CD14-positive monocyte (primary cell): ENCODE measurements at regions not wholly inside any gene's neighbourhood (a gene's known extent, or its start where the extent isn't known, plus 50 kb on each side); places are given as distances from the start of the nearest gene placed in this dataset.
"Not testable (repeated sequence)": the region's sequence is repeated elsewhere in the genome, so short reads cannot be mapped to it uniquely, and the experiment has no call there.

Experiments
- DNase-seq, 3 donors: peaks; one replicate each; pipeline ENCODE4 v3.0.0-alpha.2; 2011 to 2022
- H2AFZ ChIP-seq: 2 replicates; pipeline ENCODE4 v1.6.0; 2012; ENCODE audit warnings: mild to moderate bottlenecking, low read depth, low read length, inconsistent platforms; ENCODE audit not compliant: insufficient read depth, poor library complexity, severe bottlenecking
- H3K27ac ChIP-seq, 2 donors: 1 replicate in 1 of 2; 2 replicates in 1 of 2; pipeline ENCODE4 v1.5.1; 2012 to 2013; ENCODE audit warnings: low read length in 2 of 2, control low read depth in 1 of 2, inconsistent platforms in 1 of 2, low read depth in 1 of 2, mild to moderate bottlenecking in 1 of 2
- H3K27me3 ChIP-seq, 2 donors: one replicate each; pipeline versions ENCODE4 v1.6.0 to v1.6.1; 2011 to 2013; ENCODE audit warnings: low read length in 2 of 2; ENCODE audit not compliant: control insufficient read depth in 2 of 2, insufficient read depth in 2 of 2
- H3K36me3 ChIP-seq, 2 donors: replicated peaks in 1 of 2; 1 replicate in 1 of 2; 2 replicates in 1 of 2; pipeline versions ENCODE4 v1.5.1 to v1.6.1; 2012 to 2013; ENCODE audit warnings: low read length in 2 of 2, control low read depth in 1 of 2, inconsistent platforms in 1 of 2, mild to moderate bottlenecking in 1 of 2; ENCODE audit not compliant: insufficient read depth in 2 of 2, control insufficient read depth in 1 of 2
- H3K4me1 ChIP-seq, 2 donors: 1 replicate in 1 of 2; 2 replicates in 1 of 2; pipeline versions ENCODE4 v1.5.1 to v1.6.1; 2012 to 2013; ENCODE audit warnings: low read length in 2 of 2, control low read depth in 1 of 2, inconsistent platforms in 1 of 2, mild to moderate bottlenecking in 1 of 2, moderate library complexity in 1 of 2; ENCODE audit not compliant: insufficient read depth in 2 of 2, control insufficient read depth in 1 of 2
- H3K4me2 ChIP-seq: replicated peaks from 2 replicates; pipeline ENCODE3; 2012; ENCODE audit warnings: low read length, moderate library complexity, mild to moderate bottlenecking; ENCODE audit not compliant: poor library complexity, severe bottlenecking; ENCODE audit errors: extremely low read depth
- H3K4me3 ChIP-seq, 3 experiments: fragments of 200-600 bp in 1 of 3; sonication (generic) in 1 of 3; replicated peaks in 1 of 3; 1 replicate in 2 of 3; 2 replicates in 1 of 3; pipeline ENCODE4 v1.5.1; 2011 to 2013; ENCODE audit warnings: low read length in 3 of 3, mild to moderate bottlenecking in 3 of 3, control low read depth in 2 of 3, low read depth in 2 of 3, inconsistent platforms in 1 of 3, moderate library complexity in 1 of 3
- H3K79me2 ChIP-seq: 2 replicates; pipeline ENCODE4 v1.6.0; 2012; ENCODE audit warnings: mild to moderate bottlenecking, control low read depth, inconsistent platforms, low read length, moderate library complexity; ENCODE audit not compliant: insufficient read depth
- H3K9ac ChIP-seq: 2 replicates; pipeline ENCODE4 v1.6.0; 2017; ENCODE audit warnings: low read length, mild to moderate bottlenecking; ENCODE audit not compliant: insufficient read depth, poor library complexity, severe bottlenecking
- H3K9me3 ChIP-seq, 2 donors: replicated peaks in 1 of 2; 1 replicate in 1 of 2; 2 replicates in 1 of 2; pipeline versions ENCODE4 v1.5.1 to v1.6.1; 2012 to 2013; ENCODE audit warnings: low read length in 2 of 2, control low read depth in 1 of 2; ENCODE audit not compliant: control insufficient read depth in 1 of 2, insufficient read depth in 1 of 2
- H4K20me1 ChIP-seq: 2 replicates; pipeline ENCODE4 v1.6.0; 2012; ENCODE audit warnings: mild to moderate bottlenecking, low read length, control low read depth, moderate library complexity; ENCODE audit not compliant: insufficient read depth
- H3K27ac Mint-ChIP-seq, 7 donors: one replicate each; pipeline ENCODE4 v1.8.0; 2020; ENCODE audit warnings: mild to moderate bottlenecking in 7 of 7, mixed read lengths in 7 of 7, moderate library complexity in 6 of 7, inconsistent platforms in 2 of 7
- H3K27me3 Mint-ChIP-seq, 3 donors: one replicate each; pipeline ENCODE4 v1.8.0; 2021 to 2022; ENCODE audit warnings: low read depth in 3 of 3, mild to moderate bottlenecking in 3 of 3, mixed read lengths in 3 of 3, moderate library complexity in 3 of 3, inconsistent platforms in 1 of 3
- H3K36me3 Mint-ChIP-seq, 2 donors: one replicate each; pipeline ENCODE4 v1.8.0; 2020; ENCODE audit warnings: mixed read lengths in 2 of 2, inconsistent platforms in 1 of 2, mild to moderate bottlenecking in 1 of 2
- H3K4me1 Mint-ChIP-seq: one replicate; pipeline ENCODE4 v1.8.0; 2020; ENCODE audit warnings: mild to moderate bottlenecking, mixed read lengths
- H3K4me3 Mint-ChIP-seq, 2 donors: one replicate each; pipeline ENCODE4 v1.8.0; 2020; ENCODE audit warnings: mild to moderate bottlenecking in 2 of 2, mixed read lengths in 2 of 2, moderate library complexity in 1 of 2
- H3K9me3 Mint-ChIP-seq, 7 donors: one replicate each; pipeline ENCODE4 v1.8.0; 2020 to 2022; ENCODE audit warnings: mixed read lengths in 7 of 7, mild to moderate bottlenecking in 6 of 7, moderate library complexity in 6 of 7, inconsistent platforms in 2 of 7
- WGBS: methylation state at CpG from one replicate; pipeline ENCODE4 v1.1.5; 2013; ENCODE audit warnings: missing lambda C conversion rate; ENCODE audit not compliant: insufficient coverage; 5-methylcytosine and 5-hydroxymethylcytosine counted together
- intact Hi-C, 2 donors: fragments of 100-400 bp; cut with micrococcal nuclease; formaldehyde crosslinking; loops; one replicate each; pipeline versions ENCODE4 v1.15.0 to v1.15.1; 2023

- H3K9me3 Mint-ChIP-seq, result peaks cover 35 to 81% (median 69%) of the 10 kb centered on the region in 7 donors
- H3K27me3 ChIP-seq, H3K4me1 Mint-ChIP-seq, H4K20me1 ChIP-seq, intact Hi-C loops, DNase-seq, H3K79me2 ChIP-seq, H3K4me2 ChIP-seq, H3K27ac ChIP-seq, H3K36me3 ChIP-seq, H3K36me3 Mint-ChIP-seq, H3K4me1 ChIP-seq, H3K4me3 ChIP-seq, H3K27me3 Mint-ChIP-seq, H3K4me3 Mint-ChIP-seq, H2AFZ ChIP-seq, H3K9ac ChIP-seq, H3K27ac Mint-ChIP-seq: not testable (repeated sequence)
- peaks cover 67 to 90% of the 10 kb centered on the region in 2 donors for H3K9me3 ChIP-seq
- WGBS, result 85% methylated on average over 14 of the region's 14 CpGs
These were observed 3953.8 kb upstream of the OR11H1 start for GRCh38 chr22:11574231-11574630.

GRCh38 chr22:11574659-11575058, 3953.3 kb upstream of the OR11H1 start:
- H3K36me3 Mint-ChIP-seq, H4K20me1 ChIP-seq, H2AFZ ChIP-seq, H3K9ac ChIP-seq, H3K79me2 ChIP-seq, H3K27me3 Mint-ChIP-seq, H3K36me3 ChIP-seq, H3K4me1 ChIP-seq, H3K27me3 ChIP-seq, intact Hi-C loops, H3K27ac ChIP-seq, H3K4me3 Mint-ChIP-seq, H3K27ac Mint-ChIP-seq, H3K4me3 ChIP-seq, H3K4me2 ChIP-seq, DNase-seq, H3K4me1 Mint-ChIP-seq: not testable (repeated sequence)
- H3K9me3 ChIP-seq, result peaks cover 64 to 90% of the 10 kb centered on the region in 2 donors
- peaks cover 38 to 81% (median 68%) of the 10 kb centered on the region in 7 donors for H3K9me3 Mint-ChIP-seq
- 58% methylated on average over 4 of the region's 4 CpGs for WGBS

- H3K4me2 ChIP-seq, H3K36me3 ChIP-seq, H3K27ac Mint-ChIP-seq, H3K4me3 ChIP-seq, H4K20me1 ChIP-seq, H3K27me3 Mint-ChIP-seq, H3K79me2 ChIP-seq, H3K4me1 Mint-ChIP-seq, H3K4me3 Mint-ChIP-seq, H3K36me3 Mint-ChIP-seq, H3K27me3 ChIP-seq, intact Hi-C loops, H3K4me1 ChIP-seq, DNase-seq, H3K9ac ChIP-seq, H3K27ac ChIP-seq, H2AFZ ChIP-seq: not testable (repeated sequence)
- H3K9me3 ChIP-seq, result peaks cover 68 to 86% of the 10 kb centered on the region in 2 donors
- WGBS, result 85% methylated on average over 7 of the region's 9 CpGs
- peaks cover 39 to 83% (median 71%) of the 10 kb centered on the region in 7 donors for H3K9me3 Mint-ChIP-seq
These were observed 3951.3 kb upstream of the OR11H1 start for GRCh38 chr22:11576740-11577139.

- 78% methylated on average over 6 of the region's 8 CpGs for WGBS
- H3K79me2 ChIP-seq, DNase-seq, H3K4me1 ChIP-seq, H3K4me3 ChIP-seq, H3K4me1 Mint-ChIP-seq, H3K27me3 ChIP-seq, H4K20me1 ChIP-seq, H3K4me2 ChIP-seq, H3K27ac Mint-ChIP-seq, intact Hi-C loops, H3K27me3 Mint-ChIP-seq, H3K9ac ChIP-seq, H3K36me3 Mint-ChIP-seq, H3K27ac ChIP-seq, H2AFZ ChIP-seq, H3K36me3 ChIP-seq, H3K4me3 Mint-ChIP-seq: not testable (repeated sequence)
- peaks cover 38 to 79% (median 72%) of the 10 kb centered on the region in 7 donors for H3K9me3 Mint-ChIP-seq
- H3K9me3 ChIP-seq, result peaks cover 66 to 85% of the 10 kb centered on the region in 2 donors
These were observed 3949.9 kb upstream of the OR11H1 start for GRCh38 chr22:11578115-11578514.
